MCF 10A (cell line): ENCODE measurements at regions not wholly inside any gene's neighbourhood (a gene's known extent, or its start where the extent isn't known, plus 50 kb on each side); places are given as distances from the start of the nearest gene placed in this dataset.

Experiments
- BruUV-seq: library from RNA; stranded (reverse); fragments of 400-500 nt; replicated peaks from 2 replicates; lab custom pipeline; 2021; lab: Mats Ljungman, UMichigan
- CTCF ChIA-PET: fragments of 300-600 bp; sonication (Branson Sonifier 250); formaldehyde crosslinking; extraction: SDS; loops from one replicate; lab custom pipeline; 2021; ENCODE audit warnings: antibody characterized with exemption, inconsistent platforms; lab: Yijun Ruan, JAX
- POLR2A ChIA-PET: fragments of 300-600, 350-650 bp; sonication (Branson Sonifier 250); formaldehyde crosslinking; extraction: SDS; loops from one replicate; lab custom pipeline; 2020; ENCODE audit warnings: antibody characterized with exemption, inconsistent platforms; lab: Yijun Ruan, JAX
- DNase-seq: peaks from one replicate; pipeline ENCODE4 v3.0.0-alpha.2; 2018; ENCODE audit not compliant: unreplicated experiment
- H3K27ac Mint-ChIP-seq: one replicate; pipeline ENCODE4 v1.8.0; 2022; ENCODE audit warnings: mild to moderate bottlenecking, low read depth, mixed read lengths; ENCODE audit not compliant: unreplicated experiment
- H3K27me3 Mint-ChIP-seq: one replicate; pipeline ENCODE4 v1.8.0; 2022; ENCODE audit warnings: mixed read lengths; ENCODE audit not compliant: insufficient read depth, unreplicated experiment
- H3K36me3 Mint-ChIP-seq: one replicate; pipeline ENCODE4 v1.8.0; 2022; ENCODE audit warnings: mild to moderate bottlenecking, moderate library complexity, mixed read lengths; ENCODE audit not compliant: insufficient read depth, unreplicated experiment
- H3K4me1 Mint-ChIP-seq: one replicate; pipeline ENCODE4 v1.8.0; 2022; ENCODE audit warnings: mixed read lengths; ENCODE audit not compliant: insufficient read depth, unreplicated experiment
- H3K4me3 Mint-ChIP-seq: one replicate; pipeline ENCODE4 v1.8.0; 2022; ENCODE audit warnings: mild to moderate bottlenecking, moderate library complexity, mixed read lengths; ENCODE audit not compliant: unreplicated experiment
- H3K9me3 Mint-ChIP-seq: one replicate; pipeline ENCODE4 v1.8.0; 2022; ENCODE audit warnings: mixed read lengths; ENCODE audit not compliant: unreplicated experiment
- intact Hi-C: fragments of 100-400 bp; cut with micrococcal nuclease; formaldehyde crosslinking; loops from 2 replicates; pipeline ENCODE4 v1.14.1; 2022
- TF ChIP-seq, protein P1 (sequence below): fragments of 200-600 bp; IDR thresholded peaks from one replicate; pipeline ENCODE4 v1.8.0; 2022; ENCODE audit warnings: antibody characterized with exemption, mild to moderate bottlenecking; ENCODE audit not compliant: unreplicated experiment

DNA sequence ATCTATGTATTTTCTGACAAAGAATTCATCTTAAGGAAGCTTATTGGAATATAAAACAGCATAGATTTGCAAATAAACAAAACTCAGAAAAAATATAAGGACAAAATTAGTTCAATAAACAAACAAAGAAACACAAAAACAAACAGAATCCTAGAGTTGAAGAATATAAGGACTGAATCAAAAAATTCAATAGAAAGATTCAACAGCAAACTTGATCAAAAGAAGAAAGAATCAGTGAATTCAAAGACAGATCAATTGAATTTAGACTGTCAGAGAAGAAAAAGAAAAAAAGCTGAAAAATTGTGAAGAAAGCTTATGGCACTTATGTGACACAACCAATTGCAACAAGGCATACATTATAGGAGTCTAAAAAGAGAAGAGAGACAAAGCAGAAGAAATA, 770.0 kb upstream of the RGS18 start:
- intact Hi-C loops: no loop called here
- Mint-ChIP-seq H3K36me3 (no peaks in the 10 kb centered on the region), H3K4me3 (no peak overlapping the region), H3K27ac (no peak overlapping the region), H3K27me3 (no peaks in the 10 kb centered on the region), H3K4me1 (no peaks in the 10 kb centered on the region), H3K9me3 (peaks cover 33% of the 10 kb centered on the region)
- ChIA-PET POLR2A (no interaction called here), CTCF (interaction anchor here (0.6 kb wide), 1 partner anchor 771 kb away, joined by 3 read pairs; no protein-coding TSS in a partner anchor)
- no peak for DNase-seq
- no TSS peak for BruUV-seq
- TF ChIP-seq, protein P1, sequence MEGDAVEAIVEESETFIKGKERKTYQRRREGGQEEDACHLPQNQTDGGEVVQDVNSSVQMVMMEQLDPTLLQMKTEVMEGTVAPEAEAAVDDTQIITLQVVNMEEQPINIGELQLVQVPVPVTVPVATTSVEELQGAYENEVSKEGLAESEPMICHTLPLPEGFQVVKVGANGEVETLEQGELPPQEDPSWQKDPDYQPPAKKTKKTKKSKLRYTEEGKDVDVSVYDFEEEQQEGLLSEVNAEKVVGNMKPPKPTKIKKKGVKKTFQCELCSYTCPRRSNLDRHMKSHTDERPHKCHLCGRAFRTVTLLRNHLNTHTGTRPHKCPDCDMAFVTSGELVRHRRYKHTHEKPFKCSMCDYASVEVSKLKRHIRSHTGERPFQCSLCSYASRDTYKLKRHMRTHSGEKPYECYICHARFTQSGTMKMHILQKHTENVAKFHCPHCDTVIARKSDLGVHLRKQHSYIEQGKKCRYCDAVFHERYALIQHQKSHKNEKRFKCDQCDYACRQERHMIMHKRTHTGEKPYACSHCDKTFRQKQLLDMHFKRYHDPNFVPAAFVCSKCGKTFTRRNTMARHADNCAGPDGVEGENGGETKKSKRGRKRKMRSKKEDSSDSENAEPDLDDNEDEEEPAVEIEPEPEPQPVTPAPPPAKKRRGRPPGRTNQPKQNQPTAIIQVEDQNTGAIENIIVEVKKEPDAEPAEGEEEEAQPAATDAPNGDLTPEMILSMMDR: no peak

DNA sequence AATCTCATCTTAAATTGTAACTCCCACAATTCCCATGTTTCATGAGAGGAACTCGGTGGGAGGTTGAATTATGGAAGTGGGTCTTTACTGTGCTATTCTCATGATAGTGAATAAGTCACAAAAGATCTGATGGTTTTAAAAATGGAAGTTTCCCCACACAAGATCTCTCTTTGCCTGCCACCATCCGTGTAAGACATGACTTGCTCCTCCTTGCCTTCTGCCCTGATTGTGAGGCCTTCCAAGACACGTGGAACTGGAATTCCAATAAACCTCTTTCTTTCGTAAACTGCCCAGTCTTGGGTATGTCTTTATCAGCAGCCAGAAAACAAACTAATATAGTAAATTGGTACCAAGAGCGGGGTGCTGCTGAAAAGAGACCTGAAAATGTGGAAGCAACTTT, 761.6 kb upstream of the RGS18 start:
- no peaks in the 10 kb centered on the region for H3K36me3 Mint-ChIP-seq
- intact Hi-C loops: no loop called here
- ChIA-PET POLR2A (no interaction called here), CTCF (no interaction called here)
- TF ChIP-seq, protein P1: no peak
- H3K9me3 Mint-ChIP-seq: peaks cover 11% of the 10 kb centered on the region
- no TSS peak for BruUV-seq
- no peak for DNase-seq
- no peak overlapping the region for H3K27ac Mint-ChIP-seq
- no peak overlapping the region for H3K4me3 Mint-ChIP-seq
- H3K4me1 Mint-ChIP-seq: no peaks in the 10 kb centered on the region
- no peaks in the 10 kb centered on the region for H3K27me3 Mint-ChIP-seq

DNA sequence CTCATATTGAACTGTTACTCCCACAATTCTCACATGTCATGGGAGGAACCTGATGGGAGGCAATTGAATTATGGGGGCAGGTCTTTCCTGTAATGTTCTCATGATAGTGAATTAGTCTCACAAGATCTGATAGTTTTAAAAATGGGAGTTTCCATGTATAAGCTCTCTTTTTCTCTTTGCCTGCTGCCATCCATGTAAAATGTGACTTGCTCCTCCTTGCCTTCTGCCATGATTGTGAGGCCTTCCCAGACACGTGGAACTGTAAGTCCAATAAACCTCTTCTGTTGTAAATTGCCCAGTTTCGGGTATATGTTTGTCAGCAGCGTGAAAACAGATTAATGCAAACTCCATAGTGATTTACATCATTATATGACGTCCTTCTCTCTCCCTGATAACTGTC, 759.7 kb upstream of the RGS18 start:
- TF ChIP-seq, protein P1: no peak
- CTCF ChIA-PET: no interaction called here
- no peak overlapping the region for H3K4me3 Mint-ChIP-seq
- POLR2A ChIA-PET: no interaction called here
- no peaks in the 10 kb centered on the region for H3K4me1 Mint-ChIP-seq
- no peaks in the 10 kb centered on the region for H3K27me3 Mint-ChIP-seq
- H3K36me3 Mint-ChIP-seq: no peaks in the 10 kb centered on the region
- intact Hi-C loops: no loop called here
- H3K9me3 Mint-ChIP-seq: peaks cover 11% of the 10 kb centered on the region
- H3K27ac Mint-ChIP-seq: no peak overlapping the region
- DNase-seq: no peak
- BruUV-seq: no TSS peak

DNA sequence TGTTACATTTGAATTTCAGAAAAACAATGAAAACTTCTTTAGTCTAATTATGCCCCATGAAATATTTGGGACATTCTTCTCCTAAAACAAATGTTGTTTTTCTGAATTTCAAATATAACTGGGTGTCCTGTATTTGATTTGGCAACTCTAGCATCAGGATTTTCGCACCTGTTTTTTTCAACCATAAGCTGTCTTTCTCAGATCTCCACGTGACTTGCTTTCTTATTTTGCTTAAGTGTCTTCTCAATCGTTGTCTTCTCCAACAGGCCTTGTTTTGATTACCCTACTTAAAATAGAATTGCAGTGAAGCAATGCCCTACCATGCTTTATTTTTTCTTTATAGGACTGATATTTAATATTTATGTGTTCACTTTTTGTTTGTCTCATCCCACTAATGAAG, 752.8 kb upstream of the RGS18 start:
- Mint-ChIP-seq H3K27ac (no peak overlapping the region), H3K9me3 (peaks cover 4% of the 10 kb centered on the region), H3K4me3 (no peak overlapping the region), H3K4me1 (no peaks in the 10 kb centered on the region), H3K36me3 (no peaks in the 10 kb centered on the region), H3K27me3 (no peaks in the 10 kb centered on the region)
- intact Hi-C loops: no loop called here
- ChIA-PET POLR2A (no interaction called here), CTCF (no interaction called here)
- no TSS peak for BruUV-seq
- DNase-seq: no peak
- TF ChIP-seq, protein P1: no peak
